ENCODE measurements at regions not wholly inside any gene's neighbourhood (a gene's known extent, or its start where the extent isn't known, plus 50 kb on each side); places are given as distances from the start of the nearest gene placed in this dataset.
A peak's percentile ranks its signal among the peaks of the same experiment; 100 is the strongest.

GRCh38 chr10:64996886-64997285, 1475.7 kb downstream of the REEP3 start:
- no peak overlapping the region for H3K27ac ChIP-seq

GRCh38 chr10:65010845-65011244, 1489.6 kb downstream of the REEP3 start:
- H3K27ac ChIP-seq: no peak overlapping the region
- TF ChIP-seq CTCF (conservative IDR thresholded peaks at IDR 0.05): no peak

More at GRCh38 chr10:64996886-64997285, 1475.7 kb downstream of the REEP3 start:
- no peak for TF ChIP-seq CTCF (conservative IDR thresholded peaks at IDR 0.05)

- no peak for TF ChIP-seq CTCF (conservative IDR thresholded peaks at IDR 0.05)
- H3K27ac ChIP-seq: no peak overlapping the region
Measured at GRCh38 chr10:65017523-65017922, 1496.3 kb downstream of the REEP3 start.

- no peak for TF ChIP-seq CTCF (conservative IDR thresholded peaks at IDR 0.05)
Measured at GRCh38 chr10:65024886-65025285, 1503.7 kb downstream of the REEP3 start.

GRCh38 chr10:65030263-65030662, 1509.1 kb downstream of the REEP3 start:
- TF ChIP-seq CTCF (conservative IDR thresholded peaks at IDR 0.05): no peak
- no peak overlapping the region for H3K27ac ChIP-seq

More at GRCh38 chr10:65024886-65025285, 1503.7 kb downstream of the REEP3 start:
- no peak overlapping the region for H3K27ac ChIP-seq

GRCh38 chr10:65032867-65033769, 1511.9 kb downstream of the REEP3 start:
- no peak for TF ChIP-seq CTCF (conservative IDR thresholded peaks at IDR 0.05)
- peak overlapping the region; percentile 28; the same call in 1 of the 2 replicates for H3K27ac ChIP-seq

GRCh38 chr10:65033957-65034356, 1512.8 kb downstream of the REEP3 start:
- no peak for TF ChIP-seq CTCF (conservative IDR thresholded peaks at IDR 0.05)
- H3K27ac ChIP-seq: peak overlapping the region; percentile 28; the same call in 1 of the 2 replicates
